ENCODE measurements at regions not wholly inside any gene's neighbourhood (a gene's known extent, or its start where the extent isn't known, plus 50 kb on each side); places are given as distances from the start of the nearest gene placed in this dataset.

DNA sequence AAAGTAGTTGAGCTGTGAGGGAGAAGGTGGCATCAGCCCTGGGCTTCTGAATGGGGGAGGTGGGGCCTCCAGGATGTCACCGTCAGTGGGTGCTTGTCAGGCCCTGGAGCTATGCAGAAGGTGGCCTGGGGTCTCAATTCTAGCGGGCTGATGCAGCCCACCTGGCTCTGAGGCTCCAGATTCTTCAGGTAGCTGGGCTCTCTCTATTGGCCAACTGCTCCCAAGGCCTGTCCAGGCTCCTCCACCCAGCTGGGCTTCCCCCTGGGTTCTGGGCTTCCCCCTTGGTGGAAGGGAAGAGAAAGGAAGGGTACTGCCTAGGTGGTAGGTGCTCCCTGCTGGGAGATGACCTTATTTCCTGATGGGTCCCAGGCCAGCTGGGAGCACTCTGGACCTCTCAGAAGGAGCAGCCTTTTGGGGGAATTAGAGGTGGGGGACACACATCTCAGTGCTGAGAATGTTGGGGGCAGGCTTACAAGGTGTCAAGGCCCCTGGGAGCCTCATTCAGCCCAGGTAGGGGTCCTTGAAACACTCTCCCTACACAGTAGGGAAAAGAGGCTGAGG lies 1728.3 kb downstream of the TP53TG3F start:
- no peak for TF ChIP-seq CTCF (conservative IDR thresholded peaks at IDR 0.05)
- no peak for TF ChIP-seq ZFX (IDR thresholded peaks at IDR 0.05)

All from C4-2B (cell line).